RWPE1 (cell line): ENCODE measurements at regions not wholly inside any gene's neighbourhood (a gene's known extent, or its start where the extent isn't known, plus 50 kb on each side); places are given as distances from the start of the nearest gene placed in this dataset.

ENCODE experiments used
- CTCF ChIA-PET: fragments of 350-600 bp; sonication (Branson Sonifier 250); formaldehyde crosslinking; extraction: SDS; loops from one replicate; lab custom pipeline; 2021; lab: Yijun Ruan, JAX
- POLR2A ChIA-PET: fragments of 400-600 bp; formaldehyde crosslinking; extraction: SDS; loops from one replicate; lab custom pipeline; 2020; ENCODE audit warnings: antibody characterized with exemption; ENCODE audit not compliant: low non-redundant PET; lab: Yijun Ruan, JAX
- DNase-seq: peaks from one replicate; pipeline ENCODE4 v3.0.0; 2012; ENCODE audit warnings: low spot score
- H3K27ac ChIP-seq: fragments of 450-650 bp; 2 replicates; pipeline ENCODE4 v1.5.1; 2017
- CTCF ChIP-seq: fragments of 450-650 bp; conservative IDR thresholded peaks from 2 replicates; pipeline ENCODE4 v1.5.1; 2017; ENCODE audit warnings: low read depth, mild to moderate bottlenecking

- DNase-seq: no peak
- H3K27ac ChIP-seq: no peak overlapping the region
- ChIA-PET POLR2A (no interaction called here), CTCF (no interaction called here)
- TF ChIP-seq CTCF: no peak
Observed at GRCh38 chr5:116896001-116896400, 321.4 kb upstream of the SEMA6A start.

GRCh38 chr5:116892993-116893392 is 318.4 kb upstream of the SEMA6A start:
- POLR2A ChIA-PET: no interaction called here
- CTCF ChIA-PET: interaction anchor here (0.6 kb wide), 1 partner anchor 29 kb away, joined by 3 read pairs; no protein-coding TSS in a partner anchor
- no peak for TF ChIP-seq CTCF
- no peak overlapping the region for H3K27ac ChIP-seq
- DNase-seq: no peak

GRCh38 chr5:116887104-116887503 is 312.5 kb upstream of the SEMA6A start:
- ChIA-PET POLR2A (no interaction called here), CTCF (no interaction called here)
- DNase-seq: no peak
- no peak overlapping the region for H3K27ac ChIP-seq
- TF ChIP-seq CTCF: no peak

GRCh38 chr5:116885825-116886224 is 311.2 kb upstream of the SEMA6A start:
- DNase-seq: no peak
- POLR2A ChIA-PET: no interaction called here
- no peak for TF ChIP-seq CTCF
- H3K27ac ChIP-seq: no peak overlapping the region
- CTCF ChIA-PET: interaction anchor here (0.7 kb wide), 1 partner anchor 1625 kb away, joined by 3 read pairs; no protein-coding TSS in a partner anchor

GRCh38 chr5:116883875-116884274 is 309.3 kb upstream of the SEMA6A start:
- no peak for DNase-seq
- ChIA-PET CTCF (no interaction called here), POLR2A (no interaction called here)
- no peak for TF ChIP-seq CTCF
- no peak overlapping the region for H3K27ac ChIP-seq

- TF ChIP-seq CTCF: no peak
- no peak overlapping the region for H3K27ac ChIP-seq
- ChIA-PET CTCF (no interaction called here), POLR2A (no interaction called here)
- DNase-seq: no peak
Observed at GRCh38 chr5:116881921-116882531, 307.4 kb upstream of the SEMA6A start.
